ENCODE measurements at regions not wholly inside any gene's neighbourhood (a gene's known extent, or its start where the extent isn't known, plus 50 kb on each side); places are given as distances from the start of the nearest gene placed in this dataset.

DNA sequence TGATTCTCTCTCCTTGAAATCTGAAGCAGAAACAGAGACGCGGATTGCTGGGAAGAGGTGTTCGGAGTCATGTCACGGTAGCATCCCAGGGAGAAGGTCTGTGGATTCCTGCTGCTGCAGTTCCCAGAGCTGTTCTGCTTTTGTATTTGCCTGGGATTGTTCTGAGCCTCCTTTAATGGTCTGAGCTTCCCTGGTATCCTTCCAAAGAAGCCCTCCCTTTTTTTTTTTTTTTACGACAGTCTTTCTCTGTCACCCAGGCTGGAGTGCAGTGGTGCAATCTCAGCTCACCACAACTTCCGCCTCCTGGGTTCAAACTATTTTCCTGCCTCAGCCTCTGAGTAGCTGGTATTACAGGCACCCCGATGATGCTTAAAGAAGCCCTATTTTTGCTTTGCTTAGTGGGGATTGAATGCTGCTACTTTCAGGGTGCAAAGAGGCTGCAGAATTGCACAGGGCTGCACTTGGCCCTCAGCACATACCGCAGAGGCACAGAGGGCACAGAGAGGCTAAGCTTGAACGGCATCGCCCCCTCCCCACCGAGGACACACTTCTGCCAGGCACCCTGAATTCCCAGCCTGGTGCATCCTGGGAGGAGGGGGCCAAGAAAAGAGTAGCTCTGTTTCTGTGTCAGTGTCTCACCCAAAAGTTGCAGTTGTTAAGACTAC is 208.6 kb upstream of the GALNT17 start:
- TF ChIP-seq SIN3A (conservative IDR thresholded peaks at IDR 0.05 in 1 of 2, IDR thresholded peaks at IDR 0.05 in 1 of 2; ENCODE audit: low read depth in 1 of 2, low read length in 2 of 2) (no peak), CEBPB (IDR thresholded peaks at IDR 0.05; ENCODE audit: low read depth, low read length) (no peak), RAD21 (IDR thresholded peaks at IDR 0.05 in 1 of 2, conservative IDR thresholded peaks at IDR 0.05 in 1 of 2; ENCODE audit: low read depth in 2 of 2, low read length in 2 of 2) (no peak), ZNF274 (IDR thresholded peaks at IDR 0.05; ENCODE audit: borderline replicate concordance, extremely low read depth, low read length) (no peak), YY1 (IDR thresholded peaks at IDR 0.05; ENCODE audit: low read depth, low read length) (no peak), POLR2A (IDR thresholded peaks at IDR 0.05; ENCODE audit: control extremely low read depth in 1 of 2, low read depth in 2 of 2, low read length in 2 of 2) (no peak)
- TF ChIP-seq, protein P1, sequence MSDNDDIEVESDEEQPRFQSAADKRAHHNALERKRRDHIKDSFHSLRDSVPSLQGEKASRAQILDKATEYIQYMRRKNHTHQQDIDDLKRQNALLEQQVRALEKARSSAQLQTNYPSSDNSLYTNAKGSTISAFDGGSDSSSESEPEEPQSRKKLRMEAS (IDR thresholded peaks at IDR 0.05), result no peak

Data from H1 (cell line).